GM23248 (cell line): ENCODE measurements at regions not wholly inside any gene's neighbourhood (a gene's known extent, or its start where the extent isn't known, plus 50 kb on each side); places are given as distances from the start of the nearest gene placed in this dataset.

Source experiments
- EZH2 ChIP-seq: fragments of 200-600 bp; sonication (generic); IDR thresholded peaks from 2 replicates; pipeline ENCODE4 v1.6.1; 2018; ENCODE audit warnings: antibody characterized with exemption, mild to moderate bottlenecking; ENCODE audit not compliant: insufficient read depth, poor library complexity, severe bottlenecking
- EZH2phosphoT487 ChIP-seq: fragments of 200-600 bp; sonication (generic); IDR thresholded peaks from 2 replicates; pipeline ENCODE4 v1.6.1; 2018; ENCODE audit warnings: antibody characterized with exemption, moderate library complexity, mild to moderate bottlenecking, low read depth; ENCODE audit not compliant: insufficient read depth

GRCh38 chr18:21998486-21998885, 170.9 kb upstream of the GATA6 start:
- no peak for TF ChIP-seq EZH2phosphoT487
- no peak for TF ChIP-seq EZH2
